Activated CD4-positive, alpha-beta memory T cell treated with anti-CD3 and anti-CD28 coated beads for 36 hours (primary cell): ENCODE measurements at regions not wholly inside any gene's neighbourhood (a gene's known extent, or its start where the extent isn't known, plus 50 kb on each side); places are given as distances from the start of the nearest gene placed in this dataset.

Source experiments
- CTCF ChIA-PET: fragments of 350-600 bp; sonication (Branson Sonifier 250); formaldehyde crosslinking; loops from one replicate; lab custom pipeline; 2021; ENCODE audit warnings: antibody characterized with exemption, inconsistent platforms; lab: Charles Lee
- POLR2A ChIA-PET: fragments of 350-600 bp; sonication (Branson Sonifier 250); formaldehyde crosslinking; loops from one replicate; lab custom pipeline; 2021; ENCODE audit warnings: antibody characterized with exemption; lab: Charles Lee
- DNase-seq: peaks from one replicate; pipeline ENCODE4 v3.0.0-alpha.2; 2020
- H3K27ac Mint-ChIP-seq: one replicate; pipeline ENCODE4 v1.8.0; 2021; ENCODE audit warnings: mixed read lengths
- H3K27me3 Mint-ChIP-seq: one replicate; pipeline ENCODE4 v1.8.0; 2021; ENCODE audit warnings: mixed read lengths
- H3K36me3 Mint-ChIP-seq: one replicate; pipeline ENCODE4 v1.8.0; 2021; ENCODE audit warnings: mixed read lengths
- H3K4me1 Mint-ChIP-seq: one replicate; pipeline ENCODE4 v1.8.0; 2021; ENCODE audit warnings: low read depth, mixed read lengths
- H3K4me3 Mint-ChIP-seq: one replicate; pipeline ENCODE4 v1.8.0; 2021; ENCODE audit warnings: mild to moderate bottlenecking, mixed read lengths
- H3K9me3 Mint-ChIP-seq: one replicate; pipeline ENCODE4 v1.8.0; 2021; ENCODE audit warnings: mixed read lengths
- intact Hi-C: fragments of 100-400 bp; cut with micrococcal nuclease; formaldehyde crosslinking; loops from one replicate; pipeline ENCODE4 v1.15.1; 2023

- CTCF ChIA-PET: no interaction called here
- Mint-ChIP-seq H3K4me1 (no peaks in the 10 kb centered on the region), H3K9me3 (no peaks in the 10 kb centered on the region), H3K27me3 (peaks cover 6% of the 10 kb centered on the region), H3K4me3 (no peak overlapping the region), H3K27ac (no peak overlapping the region), H3K36me3 (no peaks in the 10 kb centered on the region)
- DNase-seq: no peak
- POLR2A ChIA-PET: no interaction called here
- intact Hi-C loops: no loop called here
Measured at GRCh38 chr18:49669403-49669802, 107.5 kb downstream of the LIPG start.

DNA sequence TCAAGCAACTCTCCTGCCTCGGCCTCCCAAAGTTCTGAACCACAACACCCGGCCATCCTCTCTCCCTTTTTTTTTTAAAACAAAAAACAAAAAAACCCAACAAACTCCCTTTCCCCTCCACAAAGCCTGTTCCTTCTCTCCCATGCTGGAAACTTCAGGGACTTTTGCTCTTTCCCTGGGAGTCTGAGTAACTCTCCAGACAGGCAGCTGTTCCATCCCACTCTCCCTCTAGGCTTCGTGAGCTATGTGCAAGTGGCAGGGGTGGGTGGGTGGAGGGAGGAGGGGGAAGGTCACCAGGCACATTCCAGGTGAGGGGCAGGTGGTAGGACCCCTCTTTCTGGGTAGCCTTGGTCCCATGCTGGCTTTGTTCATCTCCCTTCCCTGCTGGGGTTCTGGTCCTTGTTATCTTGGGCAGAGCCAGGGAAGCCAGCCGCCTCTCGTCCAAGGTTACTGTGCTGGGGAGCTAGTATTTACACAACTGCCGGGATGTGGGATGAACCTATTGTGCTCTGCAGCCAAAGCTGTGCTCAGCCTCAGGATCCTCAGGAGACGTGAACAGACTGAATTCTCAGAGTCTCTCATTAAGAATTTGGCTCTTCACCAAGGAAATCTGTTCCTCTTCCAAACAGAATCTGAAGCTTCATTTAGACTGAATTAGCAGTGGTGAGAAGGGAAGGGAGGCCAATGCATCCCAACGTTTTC lies 106.9 kb downstream of the LIPG start:
- no peaks in the 10 kb centered on the region for H3K4me1 Mint-ChIP-seq
- intact Hi-C loops: no loop called here

GRCh38 chr18:49667462-49667861 lies 105.6 kb downstream of the LIPG start:
- intact Hi-C loops: no loop called here
- DNase-seq: no peak
- peaks cover 6% of the 10 kb centered on the region for H3K27me3 Mint-ChIP-seq
- no peak overlapping the region for H3K4me3 Mint-ChIP-seq
- CTCF ChIA-PET: no interaction called here
- no peak overlapping the region for H3K27ac Mint-ChIP-seq
- POLR2A ChIA-PET: no interaction called here
- H3K36me3 Mint-ChIP-seq: no peaks in the 10 kb centered on the region
- no peaks in the 10 kb centered on the region for H3K4me1 Mint-ChIP-seq
- no peaks in the 10 kb centered on the region for H3K9me3 Mint-ChIP-seq

More for the DNA sequence above, 106.9 kb downstream of the LIPG start:
- no peak for DNase-seq
- ChIA-PET POLR2A (no interaction called here), CTCF (interaction anchor here (0.6 kb wide), 1 partner anchor 112 kb away, joined by 3 read pairs; no protein-coding TSS in a partner anchor)
- H3K27ac Mint-ChIP-seq: no peak overlapping the region
- no peak overlapping the region for H3K4me3 Mint-ChIP-seq
- H3K9me3 Mint-ChIP-seq: no peaks in the 10 kb centered on the region
- H3K27me3 Mint-ChIP-seq: peaks cover 6% of the 10 kb centered on the region
- no peaks in the 10 kb centered on the region for H3K36me3 Mint-ChIP-seq

DNA sequence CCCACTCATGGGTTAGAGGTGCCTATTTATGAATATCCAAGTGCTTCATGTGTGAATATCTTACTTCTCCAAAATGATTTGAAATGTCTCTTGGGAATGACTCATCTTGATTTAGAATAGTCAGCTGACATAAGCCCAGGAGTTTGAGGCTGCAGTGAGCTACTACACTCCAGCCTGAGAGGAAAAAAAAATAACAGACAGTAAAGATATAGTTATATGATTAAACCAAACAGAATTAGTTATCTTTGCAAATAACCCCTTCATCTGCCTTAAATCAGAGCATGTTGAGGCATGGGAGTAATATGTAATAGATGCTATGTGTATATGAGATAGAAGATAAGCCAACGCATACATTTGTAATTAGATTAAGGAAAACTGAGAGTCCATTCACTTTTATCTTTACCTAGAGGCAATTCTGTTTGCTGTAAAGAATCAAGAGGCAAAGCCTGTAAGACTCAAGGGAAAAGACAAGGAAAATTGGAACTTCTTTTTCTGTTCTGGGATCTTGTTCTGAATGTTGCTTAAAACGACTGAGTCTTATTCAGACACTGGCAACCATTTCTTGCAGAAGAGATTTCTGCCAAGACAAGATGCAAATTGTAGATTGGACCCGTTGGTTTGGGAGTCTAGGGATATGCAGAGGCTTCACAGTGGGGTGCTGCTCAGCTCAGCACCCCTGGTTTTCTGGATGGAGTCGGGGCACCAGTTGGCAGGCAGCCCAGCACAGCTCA lies 104.4 kb downstream of the LIPG start:
- H3K27me3 Mint-ChIP-seq: peaks cover 6% of the 10 kb centered on the region
- H3K27ac Mint-ChIP-seq: no peak overlapping the region
- no peak overlapping the region for H3K4me3 Mint-ChIP-seq
- H3K4me1 Mint-ChIP-seq: no peaks in the 10 kb centered on the region
- POLR2A ChIA-PET: no interaction called here
- CTCF ChIA-PET: interaction anchor here (0.9 kb wide), 1 partner anchor 192 kb away, joined by 3 read pairs; no protein-coding TSS in a partner anchor
- intact Hi-C loops: no loop called here
- no peak for DNase-seq
- H3K9me3 Mint-ChIP-seq: no peaks in the 10 kb centered on the region
- no peaks in the 10 kb centered on the region for H3K36me3 Mint-ChIP-seq

- H3K27me3 Mint-ChIP-seq: peaks cover 6% of the 10 kb centered on the region
- H3K4me3 Mint-ChIP-seq: no peak overlapping the region
- intact Hi-C loops: no loop called here
- no peaks in the 10 kb centered on the region for H3K36me3 Mint-ChIP-seq
- ChIA-PET POLR2A (no interaction called here), CTCF (no interaction called here)
- no peak overlapping the region for H3K27ac Mint-ChIP-seq
- H3K4me1 Mint-ChIP-seq: no peaks in the 10 kb centered on the region
- H3K9me3 Mint-ChIP-seq: no peaks in the 10 kb centered on the region
- no peak for DNase-seq
Measured at GRCh38 chr18:49663899-49664890, 102.3 kb downstream of the LIPG start.

GRCh38 chr18:49662506-49662905 lies 100.6 kb downstream of the LIPG start:
- DNase-seq: no peak
- Mint-ChIP-seq H3K4me3 (no peak overlapping the region), H3K27ac (no peak overlapping the region), H3K36me3 (no peaks in the 10 kb centered on the region), H3K4me1 (no peaks in the 10 kb centered on the region), H3K9me3 (no peaks in the 10 kb centered on the region), H3K27me3 (peaks cover 6% of the 10 kb centered on the region)
- intact Hi-C loops: no loop called here
- ChIA-PET CTCF (no interaction called here), POLR2A (no interaction called here)

DNA sequence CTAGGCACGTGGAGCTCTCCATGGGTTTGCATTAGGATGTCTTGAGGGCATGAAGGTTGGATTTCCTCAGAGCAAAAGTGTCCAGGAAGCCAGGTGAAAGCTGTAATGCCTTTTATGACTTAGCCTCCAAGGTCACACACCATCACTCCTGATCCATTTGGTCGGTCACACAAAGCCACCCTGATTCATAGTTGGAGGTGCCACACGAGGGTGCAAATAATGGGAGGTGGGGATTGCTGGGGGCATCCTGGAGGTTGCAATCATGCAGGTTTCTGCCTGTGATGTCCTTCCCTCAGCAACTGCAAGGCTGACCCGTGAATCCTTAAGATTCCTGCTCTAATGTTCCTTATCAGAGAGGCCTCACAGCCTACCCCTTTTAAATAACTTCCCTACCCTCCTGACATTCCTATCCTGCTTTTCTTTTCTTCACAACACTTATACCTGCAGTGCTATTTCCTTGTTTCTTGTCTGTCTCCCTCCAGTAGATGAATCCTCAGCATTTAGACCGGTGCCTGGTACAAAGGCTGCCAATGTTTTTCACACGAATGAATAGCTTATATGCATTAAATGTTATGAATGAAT lies 97.1 kb downstream of the LIPG start:
- intact Hi-C loops: no loop called here

GRCh38 chr18:49656073-49656692 lies 94.3 kb downstream of the LIPG start:
- H3K27ac Mint-ChIP-seq: no peak overlapping the region
- POLR2A ChIA-PET: no interaction called here
- intact Hi-C loops: no loop called here

More for the DNA sequence above, 97.1 kb downstream of the LIPG start:
- DNase-seq: no peak
- H3K4me3 Mint-ChIP-seq: no peak overlapping the region
- H3K36me3 Mint-ChIP-seq: no peaks in the 10 kb centered on the region
- CTCF ChIA-PET: no interaction called here
- no peaks in the 10 kb centered on the region for H3K9me3 Mint-ChIP-seq
- no peaks in the 10 kb centered on the region for H3K27me3 Mint-ChIP-seq
- H3K27ac Mint-ChIP-seq: no peak overlapping the region
- POLR2A ChIA-PET: no interaction called here
- no peaks in the 10 kb centered on the region for H3K4me1 Mint-ChIP-seq

DNA sequence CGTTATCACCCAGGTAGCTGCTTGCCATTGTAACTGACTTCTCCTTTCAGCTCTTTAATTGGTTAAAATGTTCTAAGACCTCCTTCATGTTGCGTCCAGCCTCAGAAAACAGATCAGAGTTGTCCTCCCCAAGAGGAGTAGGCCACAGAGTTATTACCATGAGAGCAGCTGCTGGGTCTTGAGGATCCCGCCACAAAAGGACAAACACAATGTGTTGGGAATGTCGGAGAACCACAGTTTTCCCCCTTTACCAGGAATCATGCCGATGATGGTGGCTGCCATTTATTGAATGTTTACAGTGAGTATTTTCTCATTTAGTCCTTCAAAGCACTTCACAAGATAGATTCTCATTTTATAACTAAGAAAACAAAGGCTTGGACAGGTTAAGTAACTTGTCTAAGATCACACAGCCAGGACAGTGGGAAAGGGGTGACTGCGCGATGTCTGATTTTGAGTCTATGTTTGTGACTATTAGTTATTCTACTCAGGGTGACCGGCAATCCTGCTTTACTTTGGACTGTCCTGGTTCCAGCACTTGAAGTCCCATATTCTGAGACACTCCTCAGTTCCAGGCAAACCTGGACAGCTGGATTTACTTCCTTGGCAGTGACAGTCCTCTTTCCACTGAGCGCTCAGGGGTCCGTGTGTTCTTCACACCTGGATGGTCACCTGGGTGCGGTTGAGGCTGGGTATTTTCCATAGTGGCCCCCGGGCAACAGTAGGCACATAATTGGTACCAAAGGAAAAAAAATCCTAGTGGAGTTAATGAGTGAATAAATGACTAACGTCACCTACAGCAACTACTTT lies 93.6 kb downstream of the LIPG start:
- H3K9me3 Mint-ChIP-seq: no peaks in the 10 kb centered on the region
- intact Hi-C loops: no loop called here
- no peaks in the 10 kb centered on the region for H3K36me3 Mint-ChIP-seq
- no peak for DNase-seq
- no peaks in the 10 kb centered on the region for H3K27me3 Mint-ChIP-seq
- ChIA-PET CTCF (no interaction called here), POLR2A (no interaction called here)
- H3K27ac Mint-ChIP-seq: no peak overlapping the region
- no peaks in the 10 kb centered on the region for H3K4me1 Mint-ChIP-seq
- no peak overlapping the region for H3K4me3 Mint-ChIP-seq

More at GRCh38 chr18:49656073-49656692, 94.3 kb downstream of the LIPG start:
- Mint-ChIP-seq H3K4me3 (no peak overlapping the region), H3K4me1 (no peaks in the 10 kb centered on the region), H3K27me3 (no peaks in the 10 kb centered on the region), H3K36me3 (no peaks in the 10 kb centered on the region), H3K9me3 (no peaks in the 10 kb centered on the region)
- no peak for DNase-seq
- CTCF ChIA-PET: no interaction called here

GRCh38 chr18:49654347-49654746 lies 92.5 kb downstream of the LIPG start:
- H3K4me3 Mint-ChIP-seq: no peak overlapping the region
- H3K27ac Mint-ChIP-seq: no peak overlapping the region
- H3K9me3 Mint-ChIP-seq: no peaks in the 10 kb centered on the region
- no peak for DNase-seq
- no peaks in the 10 kb centered on the region for H3K4me1 Mint-ChIP-seq
- no peaks in the 10 kb centered on the region for H3K36me3 Mint-ChIP-seq
- POLR2A ChIA-PET: no interaction called here
- intact Hi-C loops: no loop called here
- CTCF ChIA-PET: no interaction called here
- H3K27me3 Mint-ChIP-seq: no peaks in the 10 kb centered on the region
